ENCODE measurements at regions not wholly inside any gene's neighbourhood (a gene's known extent, or its start where the extent isn't known, plus 50 kb on each side); places are given as distances from the start of the nearest gene placed in this dataset.

- H3K27me3 ChIP-seq (ENCODE audit: control insufficient read depth, insufficient read depth, low read length) = no peaks in the 10 kb centered on the region
- H3K27ac ChIP-seq (ENCODE audit: low read depth, low read length) = no peak overlapping the region
- H3K4me3 ChIP-seq (ENCODE audit: low read depth, low read length) = no peak overlapping the region
- no peaks in the 10 kb centered on the region for H3K9me3 ChIP-seq (ENCODE audit: control insufficient read depth, insufficient read depth, low read length)
- no peaks in the 10 kb centered on the region for H3K36me3 ChIP-seq (ENCODE audit: control insufficient read depth, insufficient read depth, low read length)
- H3K4me1 ChIP-seq (ENCODE audit: control insufficient read depth, insufficient read depth, low read length) = no peaks in the 10 kb centered on the region
- H3K9ac ChIP-seq (ENCODE audit: low read depth, low read length) = no peak overlapping the region
These were observed 299.3 kb downstream of the GALR1 start for GRCh38 chr18:77548790-77549420.

DNA sequence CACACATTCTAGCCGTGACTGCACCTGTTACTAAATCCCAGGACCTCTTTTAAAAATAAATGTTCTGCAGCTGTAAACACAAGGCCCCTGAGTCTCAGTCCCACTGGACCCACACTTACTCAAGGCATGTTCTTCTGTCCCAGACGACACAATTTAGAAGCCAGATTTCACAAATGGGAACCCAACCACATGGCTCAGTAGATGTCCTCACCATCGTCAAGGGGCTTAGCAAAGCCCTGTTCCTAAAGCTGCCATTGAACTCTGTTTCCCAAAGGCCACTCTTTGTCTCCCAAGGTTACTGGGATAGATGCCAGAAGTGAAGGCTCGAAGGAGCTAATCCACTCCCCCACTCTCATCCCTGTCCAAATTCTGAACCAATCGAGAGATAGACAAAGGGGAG lies 301.0 kb downstream of the GALR1 start:
- H3K36me3 ChIP-seq (ENCODE audit: control insufficient read depth, insufficient read depth, low read length) = no peaks in the 10 kb centered on the region
- no peaks in the 10 kb centered on the region for H3K27me3 ChIP-seq (ENCODE audit: control insufficient read depth, insufficient read depth, low read length)
- H3K9me3 ChIP-seq (ENCODE audit: control insufficient read depth, insufficient read depth, low read length) = no peaks in the 10 kb centered on the region
- H3K4me1 ChIP-seq (ENCODE audit: control insufficient read depth, insufficient read depth, low read length) = no peaks in the 10 kb centered on the region
- no peak overlapping the region for H3K4me3 ChIP-seq (ENCODE audit: low read depth, low read length)
- H3K9ac ChIP-seq (ENCODE audit: low read depth, low read length) = no peak overlapping the region
- H3K27ac ChIP-seq (ENCODE audit: low read depth, low read length) = no peak overlapping the region

DNA sequence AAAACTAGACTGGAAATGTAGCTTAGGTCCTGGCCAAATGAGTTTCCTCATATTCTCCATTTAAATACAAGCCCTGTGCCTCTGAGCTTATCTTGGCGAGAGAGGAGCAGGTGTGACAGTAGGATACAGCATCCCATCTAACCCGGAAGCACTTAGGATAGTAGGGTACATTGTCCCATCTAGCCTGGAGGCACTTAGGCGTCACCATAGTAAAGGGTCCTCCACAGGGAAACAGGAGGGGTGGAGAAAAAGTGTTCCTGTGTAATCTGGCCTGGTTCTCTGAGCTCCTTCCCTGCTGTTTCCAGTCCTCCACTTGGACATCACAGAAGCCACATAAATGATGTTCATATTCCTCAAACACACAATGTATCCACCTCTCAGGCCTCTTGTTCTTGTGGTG lies 301.4 kb downstream of the GALR1 start:
- Histone ChIP-seq H3K9ac (ENCODE audit: low read depth, low read length) (no peak overlapping the region), H3K9me3 (ENCODE audit: control insufficient read depth, insufficient read depth, low read length) (no peaks in the 10 kb centered on the region), H3K27ac (ENCODE audit: low read depth, low read length) (no peak overlapping the region), H3K4me1 (ENCODE audit: control insufficient read depth, insufficient read depth, low read length) (no peaks in the 10 kb centered on the region), H3K27me3 (ENCODE audit: control insufficient read depth, insufficient read depth, low read length) (no peaks in the 10 kb centered on the region), H3K36me3 (ENCODE audit: control insufficient read depth, insufficient read depth, low read length) (no peaks in the 10 kb centered on the region), H3K4me3 (ENCODE audit: low read depth, low read length) (no peak overlapping the region)

- no peak overlapping the region for H3K9ac ChIP-seq (ENCODE audit: low read depth, low read length)
- H3K4me3 ChIP-seq (ENCODE audit: low read depth, low read length) = no peak overlapping the region
- no peaks in the 10 kb centered on the region for H3K9me3 ChIP-seq (ENCODE audit: control insufficient read depth, insufficient read depth, low read length)
- H3K27ac ChIP-seq (ENCODE audit: low read depth, low read length) = no peak overlapping the region
- no peaks in the 10 kb centered on the region for H3K27me3 ChIP-seq (ENCODE audit: control insufficient read depth, insufficient read depth, low read length)
- no peaks in the 10 kb centered on the region for H3K4me1 ChIP-seq (ENCODE audit: control insufficient read depth, insufficient read depth, low read length)
- no peaks in the 10 kb centered on the region for H3K36me3 ChIP-seq (ENCODE audit: control insufficient read depth, insufficient read depth, low read length)
These were observed 303.3 kb downstream of the GALR1 start for GRCh38 chr18:77552945-77553344.

DNA sequence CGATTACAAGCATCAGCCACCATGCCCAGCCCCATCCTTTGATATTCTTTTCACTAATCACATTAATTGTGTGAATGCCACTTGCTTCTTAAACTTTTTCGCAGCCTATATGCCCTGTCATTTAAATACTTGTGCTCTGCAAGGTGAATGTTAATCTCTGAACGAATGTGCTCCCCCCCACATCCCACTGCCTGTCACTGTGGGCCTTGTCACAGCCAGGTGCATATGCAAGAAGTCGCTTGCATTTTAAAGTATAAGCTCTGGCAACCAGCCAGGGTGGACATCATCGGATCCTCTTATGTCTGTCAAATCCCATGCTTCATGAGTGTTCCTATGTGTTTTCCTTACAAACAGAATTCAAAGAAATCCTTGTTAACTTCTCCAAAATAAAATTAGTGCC lies 304.4 kb downstream of the GALR1 start:
- H3K4me1 ChIP-seq (ENCODE audit: control insufficient read depth, insufficient read depth, low read length) = no peaks in the 10 kb centered on the region
- H3K9ac ChIP-seq (ENCODE audit: low read depth, low read length) = no peak overlapping the region

DNA sequence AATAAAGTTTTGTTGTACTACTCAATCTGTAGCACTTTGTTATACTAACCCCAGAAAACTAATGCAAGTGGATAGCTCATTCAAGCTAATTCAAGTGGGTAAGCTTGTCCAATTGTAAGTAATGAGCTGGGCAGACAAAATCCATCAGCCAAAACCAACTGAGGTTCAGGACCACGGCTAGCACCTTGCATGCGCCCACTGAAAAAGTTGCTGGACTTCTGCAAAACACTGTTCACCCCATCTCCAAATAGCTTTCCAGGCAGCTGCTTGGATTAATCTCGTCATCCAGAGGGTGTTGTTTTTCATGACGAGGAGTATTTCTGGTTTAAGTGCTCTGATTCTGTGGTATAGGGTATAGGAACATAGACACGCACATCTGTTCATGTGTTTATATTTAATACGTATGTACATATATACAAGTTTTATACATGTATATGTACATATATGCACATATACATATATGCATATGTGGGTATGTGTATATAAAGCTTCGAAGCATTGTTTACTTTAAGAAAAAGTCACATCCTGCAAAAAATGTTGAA lies 307.5 kb downstream of the GALR1 start:
- Histone ChIP-seq H3K27ac (ENCODE audit: low read depth, low read length) (no peak overlapping the region), H3K4me1 (ENCODE audit: control insufficient read depth, insufficient read depth, low read length) (no peaks in the 10 kb centered on the region), H3K9me3 (ENCODE audit: control insufficient read depth, insufficient read depth, low read length) (no peaks in the 10 kb centered on the region), H3K36me3 (ENCODE audit: control insufficient read depth, insufficient read depth, low read length) (no peaks in the 10 kb centered on the region), H3K4me3 (ENCODE audit: low read depth, low read length) (no peak overlapping the region), H3K9ac (ENCODE audit: low read depth, low read length) (no peak overlapping the region), H3K27me3 (ENCODE audit: control insufficient read depth, insufficient read depth, low read length) (no peaks in the 10 kb centered on the region)

More for the DNA sequence above, 304.4 kb downstream of the GALR1 start:
- no peaks in the 10 kb centered on the region for H3K9me3 ChIP-seq (ENCODE audit: control insufficient read depth, insufficient read depth, low read length)
- no peaks in the 10 kb centered on the region for H3K36me3 ChIP-seq (ENCODE audit: control insufficient read depth, insufficient read depth, low read length)
- no peak overlapping the region for H3K4me3 ChIP-seq (ENCODE audit: low read depth, low read length)
- H3K27me3 ChIP-seq (ENCODE audit: control insufficient read depth, insufficient read depth, low read length) = no peaks in the 10 kb centered on the region
- H3K27ac ChIP-seq (ENCODE audit: low read depth, low read length) = no peak overlapping the region

DNA sequence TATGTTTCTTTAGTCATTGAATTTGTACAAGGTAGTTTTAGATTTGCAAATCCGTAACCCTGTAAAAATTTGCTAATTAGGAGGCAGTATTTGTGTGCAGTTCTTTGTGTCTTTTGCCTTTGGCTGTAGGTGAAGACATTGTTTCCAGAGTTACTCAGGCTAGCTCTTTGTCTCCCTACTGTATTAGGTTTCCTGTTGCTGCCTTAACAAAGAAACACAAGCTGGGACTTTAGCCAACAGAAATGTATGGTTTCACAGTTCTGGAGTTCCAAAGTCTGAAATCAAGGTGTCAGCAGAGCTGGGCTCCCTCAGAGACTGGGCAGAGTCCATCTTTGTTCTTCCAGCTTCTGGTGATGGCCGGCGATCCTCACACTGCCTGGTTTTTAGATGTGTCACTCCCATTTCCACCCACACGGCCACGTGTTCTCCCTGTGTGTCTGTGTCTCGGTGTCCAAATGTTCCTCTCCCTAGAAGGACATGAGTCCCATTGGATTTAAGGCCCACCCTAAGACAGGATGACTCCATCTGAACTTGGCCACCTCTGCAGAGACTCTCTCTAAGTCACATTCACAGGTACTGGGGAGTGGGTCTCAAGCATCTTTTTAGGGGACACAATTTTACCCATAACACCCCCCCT lies 309.7 kb downstream of the GALR1 start:
- no peaks in the 10 kb centered on the region for H3K4me1 ChIP-seq (ENCODE audit: control insufficient read depth, insufficient read depth, low read length)
- no peaks in the 10 kb centered on the region for H3K27me3 ChIP-seq (ENCODE audit: control insufficient read depth, insufficient read depth, low read length)
- no peak overlapping the region for H3K9ac ChIP-seq (ENCODE audit: low read depth, low read length)
- no peak overlapping the region for H3K4me3 ChIP-seq (ENCODE audit: low read depth, low read length)
- no peaks in the 10 kb centered on the region for H3K9me3 ChIP-seq (ENCODE audit: control insufficient read depth, insufficient read depth, low read length)
- no peak overlapping the region for H3K27ac ChIP-seq (ENCODE audit: low read depth, low read length)
- H3K36me3 ChIP-seq (ENCODE audit: control insufficient read depth, insufficient read depth, low read length) = no peaks in the 10 kb centered on the region

GRCh38 chr18:77560341-77560992 lies 310.8 kb downstream of the GALR1 start:
- H3K4me1 ChIP-seq (ENCODE audit: control insufficient read depth, insufficient read depth, low read length) = no peaks in the 10 kb centered on the region
- H3K27me3 ChIP-seq (ENCODE audit: control insufficient read depth, insufficient read depth, low read length) = no peaks in the 10 kb centered on the region
- no peaks in the 10 kb centered on the region for H3K9me3 ChIP-seq (ENCODE audit: control insufficient read depth, insufficient read depth, low read length)
- no peaks in the 10 kb centered on the region for H3K36me3 ChIP-seq (ENCODE audit: control insufficient read depth, insufficient read depth, low read length)
- H3K9ac ChIP-seq (ENCODE audit: low read depth, low read length) = no peak overlapping the region
- no peak overlapping the region for H3K4me3 ChIP-seq (ENCODE audit: low read depth, low read length)
- H3K27ac ChIP-seq (ENCODE audit: low read depth, low read length) = no peak overlapping the region

GRCh38 chr18:77566604-77567003 lies 317.0 kb downstream of the GALR1 start:
- Histone ChIP-seq H3K9me3 (ENCODE audit: control insufficient read depth, insufficient read depth, low read length) (peaks cover 14% of the 10 kb centered on the region; the same call in 1 of the 2 replicates), H3K27me3 (ENCODE audit: control insufficient read depth, insufficient read depth, low read length) (no peaks in the 10 kb centered on the region), H3K27ac (ENCODE audit: low read depth, low read length) (no peak overlapping the region), H3K4me1 (ENCODE audit: control insufficient read depth, insufficient read depth, low read length) (no peaks in the 10 kb centered on the region), H3K4me3 (ENCODE audit: low read depth, low read length) (no peak overlapping the region), H3K9ac (ENCODE audit: low read depth, low read length) (no peak overlapping the region), H3K36me3 (ENCODE audit: control insufficient read depth, insufficient read depth, low read length) (no peaks in the 10 kb centered on the region)

- Histone ChIP-seq H3K36me3 (ENCODE audit: control insufficient read depth, insufficient read depth, low read length) (no peaks in the 10 kb centered on the region), H3K9ac (ENCODE audit: low read depth, low read length) (no peak overlapping the region), H3K27me3 (ENCODE audit: control insufficient read depth, insufficient read depth, low read length) (no peaks in the 10 kb centered on the region), H3K4me1 (ENCODE audit: control insufficient read depth, insufficient read depth, low read length) (no peaks in the 10 kb centered on the region), H3K27ac (ENCODE audit: low read depth, low read length) (no peak overlapping the region), H3K4me3 (ENCODE audit: low read depth, low read length) (no peak overlapping the region), H3K9me3 (ENCODE audit: control insufficient read depth, insufficient read depth, low read length) (peaks cover 14% of the 10 kb centered on the region; the same call in 1 of the 2 replicates)
These were observed 317.6 kb downstream of the GALR1 start for GRCh38 chr18:77567205-77567604.

GRCh38 chr18:77571743-77572142 lies 322.1 kb downstream of the GALR1 start:
- peaks cover 13% of the 10 kb centered on the region; the same call in 1 of the 2 replicates for H3K9me3 ChIP-seq (ENCODE audit: control insufficient read depth, insufficient read depth, low read length)
- no peaks in the 10 kb centered on the region for H3K27me3 ChIP-seq (ENCODE audit: control insufficient read depth, insufficient read depth, low read length)
- H3K27ac ChIP-seq (ENCODE audit: low read depth, low read length) = no peak overlapping the region
- H3K9ac ChIP-seq (ENCODE audit: low read depth, low read length) = no peak overlapping the region
- no peaks in the 10 kb centered on the region for H3K36me3 ChIP-seq (ENCODE audit: control insufficient read depth, insufficient read depth, low read length)
- no peaks in the 10 kb centered on the region for H3K4me1 ChIP-seq (ENCODE audit: control insufficient read depth, insufficient read depth, low read length)
- no peak overlapping the region for H3K4me3 ChIP-seq (ENCODE audit: low read depth, low read length)

Data from HUES48 (cell line).